Astrocyte (in vitro differentiated cells and primary cell): ENCODE measurements at regions not wholly inside any gene's neighbourhood (a gene's known extent, or its start where the extent isn't known, plus 50 kb on each side); places are given as distances from the start of the nearest gene placed in this dataset.

Source experiments
- DNase-seq: peaks from one replicate; pipeline ENCODE4 v3.0.0-alpha.2; 2010; ENCODE audit warnings: low read depth
- FAIRE-seq: peaks from 2 replicates; lab custom pipeline; 2011; peaks lifted over from hg19 to GRCh38; lab: Jason Lieb, UNC
- H2AFZ ChIP-seq: 2 replicates; pipeline ENCODE4 v1.6.0; 2012; ENCODE audit warnings: low read depth, low read length, inconsistent platforms
- H3K27ac ChIP-seq: 2 replicates; pipeline ENCODE4 v1.5.1; 2011; ENCODE audit warnings: low read depth, low read length, inconsistent platforms
- H3K27me3 ChIP-seq: 2 replicates; pipeline ENCODE4 v1.6.0; 2011; ENCODE audit warnings: low read length, inconsistent platforms; ENCODE audit not compliant: insufficient read depth
- H3K36me3 ChIP-seq: 2 replicates; pipeline ENCODE4 v1.5.1; 2011; ENCODE audit warnings: low read length, inconsistent platforms; ENCODE audit not compliant: insufficient read depth
- H3K4me1 ChIP-seq: 2 replicates; pipeline ENCODE4 v1.5.1; 2011; ENCODE audit warnings: low read length, inconsistent platforms; ENCODE audit not compliant: insufficient read depth
- H3K4me2 ChIP-seq: 2 replicates; pipeline ENCODE4 v1.6.0; 2012; ENCODE audit warnings: low read length, inconsistent platforms
- H3K4me3 ChIP-seq: 2 replicates; pipeline ENCODE4 v1.5.1; 2011; ENCODE audit warnings: low read depth, mild to moderate bottlenecking, low read length, inconsistent platforms; ENCODE audit not compliant: insufficient read depth
- H3K79me2 ChIP-seq: 2 replicates; pipeline ENCODE4 v1.6.0; 2012; ENCODE audit warnings: mild to moderate bottlenecking, low read length, inconsistent platforms; ENCODE audit not compliant: insufficient read depth
- H3K9ac ChIP-seq: 2 replicates; pipeline ENCODE4 v1.6.0; 2012; ENCODE audit warnings: mild to moderate bottlenecking, low read length, inconsistent platforms
- H3K9me3 ChIP-seq: 2 replicates; pipeline ENCODE4 v1.5.1; 2012; ENCODE audit warnings: low read depth, mild to moderate bottlenecking, low read length, inconsistent platforms; ENCODE audit not compliant: insufficient read depth
- H4K20me1 ChIP-seq: 2 replicates; pipeline ENCODE4 v1.6.0; 2012; ENCODE audit warnings: low read length, inconsistent platforms; ENCODE audit not compliant: insufficient read depth
- H3K27ac Mint-ChIP-seq: one replicate; pipeline ENCODE4 v1.8.0; 2021; ENCODE audit warnings: mild to moderate bottlenecking, mixed read lengths; ENCODE audit not compliant: unreplicated experiment
- H3K27me3 Mint-ChIP-seq: one replicate; pipeline ENCODE4 v1.8.0; 2021; ENCODE audit warnings: low read depth, mixed read lengths; ENCODE audit not compliant: unreplicated experiment
- H3K36me3 Mint-ChIP-seq: one replicate; pipeline ENCODE4 v1.8.0; 2021; ENCODE audit warnings: low read depth, mixed read lengths; ENCODE audit not compliant: unreplicated experiment
- H3K4me1 Mint-ChIP-seq: one replicate; pipeline ENCODE4 v1.8.0; 2021; ENCODE audit warnings: low read depth, mixed read lengths; ENCODE audit not compliant: unreplicated experiment
- H3K4me3 Mint-ChIP-seq: one replicate; pipeline ENCODE4 v1.8.0; 2021; ENCODE audit warnings: mild to moderate bottlenecking, moderate library complexity, mixed read lengths; ENCODE audit not compliant: unreplicated experiment
- H3K9me3 Mint-ChIP-seq: one replicate; pipeline ENCODE4 v1.8.0; 2021; ENCODE audit warnings: mild to moderate bottlenecking, mixed read lengths; ENCODE audit not compliant: unreplicated experiment
- EZH2 ChIP-seq: IDR thresholded peaks from 2 replicates; pipeline ENCODE4 v1.6.1; 2012; ENCODE audit warnings: mild to moderate bottlenecking, low read length, inconsistent platforms; ENCODE audit not compliant: insufficient read depth
- TF ChIP-seq, protein P1 (sequence below): IDR thresholded peaks from 2 replicates; pipeline ENCODE4 v1.5.1; 2011; ENCODE audit warnings: low read depth, mild to moderate bottlenecking, inconsistent platforms, low read length, moderate library complexity; ENCODE audit not compliant: insufficient read depth

GRCh38 chr4:11904846-11905739, 476.4 kb upstream of the HS3ST1 start:
- Mint-ChIP-seq H3K27ac (no peak overlapping the region), H3K36me3 (no peaks in the 10 kb centered on the region), H3K9me3 (peaks cover 3% of the 10 kb centered on the region), H3K4me3 (no peak overlapping the region), H3K4me1 (no peaks in the 10 kb centered on the region), H3K27me3 (peaks cover 5% of the 10 kb centered on the region)
- no peaks in the 10 kb centered on the region for H3K36me3 ChIP-seq
- no peak for FAIRE-seq
- no peaks in the 10 kb centered on the region for H4K20me1 ChIP-seq
- H3K4me3 ChIP-seq, result no peak overlapping the region
- no peak overlapping the region for H2AFZ ChIP-seq
- H3K9me3 ChIP-seq, result no peaks in the 10 kb centered on the region
- H3K9ac ChIP-seq, result no peak overlapping the region
- no peaks in the 10 kb centered on the region for H3K4me1 ChIP-seq
- no peaks in the 10 kb centered on the region for H3K79me2 ChIP-seq
- DNase-seq, result no peak
- H3K4me2 ChIP-seq, result no peak overlapping the region
- H3K27me3 ChIP-seq, result no peaks in the 10 kb centered on the region
- TF ChIP-seq, protein P1, sequence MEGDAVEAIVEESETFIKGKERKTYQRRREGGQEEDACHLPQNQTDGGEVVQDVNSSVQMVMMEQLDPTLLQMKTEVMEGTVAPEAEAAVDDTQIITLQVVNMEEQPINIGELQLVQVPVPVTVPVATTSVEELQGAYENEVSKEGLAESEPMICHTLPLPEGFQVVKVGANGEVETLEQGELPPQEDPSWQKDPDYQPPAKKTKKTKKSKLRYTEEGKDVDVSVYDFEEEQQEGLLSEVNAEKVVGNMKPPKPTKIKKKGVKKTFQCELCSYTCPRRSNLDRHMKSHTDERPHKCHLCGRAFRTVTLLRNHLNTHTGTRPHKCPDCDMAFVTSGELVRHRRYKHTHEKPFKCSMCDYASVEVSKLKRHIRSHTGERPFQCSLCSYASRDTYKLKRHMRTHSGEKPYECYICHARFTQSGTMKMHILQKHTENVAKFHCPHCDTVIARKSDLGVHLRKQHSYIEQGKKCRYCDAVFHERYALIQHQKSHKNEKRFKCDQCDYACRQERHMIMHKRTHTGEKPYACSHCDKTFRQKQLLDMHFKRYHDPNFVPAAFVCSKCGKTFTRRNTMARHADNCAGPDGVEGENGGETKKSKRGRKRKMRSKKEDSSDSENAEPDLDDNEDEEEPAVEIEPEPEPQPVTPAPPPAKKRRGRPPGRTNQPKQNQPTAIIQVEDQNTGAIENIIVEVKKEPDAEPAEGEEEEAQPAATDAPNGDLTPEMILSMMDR, result no peak
- TF ChIP-seq EZH2, result no peak
- no peak overlapping the region for H3K27ac ChIP-seq

DNA sequence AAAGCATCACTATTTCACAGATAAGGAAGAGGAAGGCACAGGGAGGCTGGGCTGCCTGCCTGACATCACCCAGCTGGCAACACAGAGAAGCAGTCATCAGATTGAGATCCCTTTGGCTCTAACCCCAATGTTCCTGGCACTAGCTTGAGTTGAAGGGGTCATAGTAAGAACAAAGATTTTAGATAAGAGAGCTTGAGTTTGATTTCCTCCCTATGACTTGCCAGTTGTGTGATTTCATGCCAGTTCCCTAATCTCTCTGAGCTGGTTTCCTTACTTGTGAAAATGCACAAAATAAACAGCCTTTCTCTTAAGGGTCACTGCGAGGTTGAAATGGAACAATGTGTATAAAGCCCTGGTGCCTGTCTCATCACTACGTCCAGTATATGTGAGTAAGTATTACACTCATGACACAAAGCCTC, 475.4 kb upstream of the HS3ST1 start:
- H3K9me3 ChIP-seq, result no peaks in the 10 kb centered on the region
- no peak overlapping the region for H2AFZ ChIP-seq
- H3K79me2 ChIP-seq, result no peaks in the 10 kb centered on the region
- Mint-ChIP-seq H3K27me3 (peaks cover 5% of the 10 kb centered on the region), H3K4me3 (no peak overlapping the region), H3K27ac (no peak overlapping the region), H3K9me3 (peaks cover 3% of the 10 kb centered on the region), H3K4me1 (no peaks in the 10 kb centered on the region), H3K36me3 (no peaks in the 10 kb centered on the region)
- no peaks in the 10 kb centered on the region for H3K36me3 ChIP-seq
- H3K27ac ChIP-seq, result no peak overlapping the region
- FAIRE-seq (no peak), DNase-seq (peak; percentile 15)
- no peak for TF ChIP-seq EZH2
- TF ChIP-seq, protein P1, result no peak
- no peaks in the 10 kb centered on the region for H3K27me3 ChIP-seq
- no peak overlapping the region for H3K4me3 ChIP-seq
- no peak overlapping the region for H3K9ac ChIP-seq
- H3K4me2 ChIP-seq, result no peak overlapping the region
- no peaks in the 10 kb centered on the region for H4K20me1 ChIP-seq
- no peaks in the 10 kb centered on the region for H3K4me1 ChIP-seq

- no peak for TF ChIP-seq EZH2
- TF ChIP-seq, protein P1, result no peak
- H3K4me2 ChIP-seq, result no peak overlapping the region
- no peak overlapping the region for H3K4me3 ChIP-seq
- DNase-seq, result no peak
- no peak overlapping the region for H3K27ac ChIP-seq
- Mint-ChIP-seq H3K9me3 (peaks cover 6% of the 10 kb centered on the region), H3K36me3 (no peaks in the 10 kb centered on the region), H3K27me3 (peaks cover 5% of the 10 kb centered on the region), H3K4me1 (no peaks in the 10 kb centered on the region), H3K27ac (no peak overlapping the region), H3K4me3 (no peak overlapping the region)
- no peaks in the 10 kb centered on the region for H4K20me1 ChIP-seq
- FAIRE-seq, result no peak
- H3K9ac ChIP-seq, result no peak overlapping the region
- no peaks in the 10 kb centered on the region for H3K27me3 ChIP-seq
- no peaks in the 10 kb centered on the region for H3K36me3 ChIP-seq
- H3K4me1 ChIP-seq, result no peaks in the 10 kb centered on the region
- no peaks in the 10 kb centered on the region for H3K79me2 ChIP-seq
- no peak overlapping the region for H2AFZ ChIP-seq
- H3K9me3 ChIP-seq, result no peaks in the 10 kb centered on the region
These were observed 472.4 kb upstream of the HS3ST1 start for GRCh38 chr4:11901089-11901488.
